Kidney (tissue), 13 donors: ENCODE measurements at regions not wholly inside any gene's neighbourhood (a gene's known extent, or its start where the extent isn't known, plus 50 kb on each side); places are given as distances from the start of the nearest gene placed in this dataset.

ENCODE experiments used
- DNase-seq, 5 donors: peaks; one replicate each; pipeline ENCODE4 v3.0.0-alpha.2; 2013 to 2020
- FAIRE-seq: peaks from 2 replicates; lab custom pipeline; 2012; peaks lifted over from hg19 to GRCh38; lab: Jason Lieb, UNC
- H3K27ac ChIP-seq, 2 donors: one replicate each; pipeline ENCODE4 v1.7.0; 2013; ENCODE audit warnings: low read depth in 2 of 2, low read length in 2 of 2, inconsistent platforms in 1 of 2
- H3K27me3 ChIP-seq: one replicate; pipeline ENCODE4 v1.7.1; 2013; ENCODE audit warnings: low read length, inconsistent platforms; ENCODE audit not compliant: control insufficient read depth, insufficient read depth
- H3K36me3 ChIP-seq, 3 donors: one replicate each; pipeline versions ENCODE4 v1.7.0 to v1.7.1; 2013; ENCODE audit warnings: low read length in 3 of 3, control low read depth in 1 of 3, inconsistent platforms in 1 of 3; ENCODE audit not compliant: insufficient read depth in 3 of 3, control insufficient read depth in 2 of 3
- H3K4me1 ChIP-seq, 3 donors: one replicate each; pipeline versions ENCODE4 v1.7.0 to v1.7.1; 2013; ENCODE audit warnings: low read length in 3 of 3, inconsistent platforms in 1 of 3, low read depth in 1 of 3; ENCODE audit not compliant: control insufficient read depth in 2 of 3, insufficient read depth in 2 of 3
- H3K4me3 ChIP-seq, 3 donors: one replicate each; pipeline versions ENCODE4 v1.7.0 to v1.8.1; 2013; ENCODE audit warnings: low read length in 3 of 3, control low read depth in 1 of 3, inconsistent platforms in 1 of 3
- H3K9ac ChIP-seq, 3 donors: one replicate each; pipeline versions ENCODE4 v1.7.0 to v1.7.1; 2013; ENCODE audit warnings: low read length in 3 of 3, control low read depth in 1 of 3, inconsistent platforms in 1 of 3
- H3K9me3 ChIP-seq, 3 donors: one replicate each; pipeline versions ENCODE4 v1.7.0 to v1.7.1; 2013; ENCODE audit warnings: low read length in 3 of 3, control low read depth in 1 of 3, inconsistent platforms in 1 of 3; ENCODE audit not compliant: control insufficient read depth in 2 of 3, insufficient read depth in 1 of 3
- CTCF ChIP-seq: IDR thresholded peaks from 3 replicates; pipeline ENCODE4 v1.5.1; 2012; ENCODE audit warnings: mild to moderate bottlenecking, moderate library complexity, borderline replicate concordance; ENCODE audit not compliant: insufficient read depth; ENCODE audit errors: extremely low read depth
- intact Hi-C: fragments of 100-400 bp; cut with DNase I; formaldehyde crosslinking; loops from one replicate; pipeline ENCODE4 v1.11.1; 2022
- donor health status: control.
- donor health status: control.
- donor health status: control.
- donor health status: control.
- donor health status: control.
- donor health status: DM: yes; HTN: yes; CAD: no.
- donor health status: Normal renal cell carcinoma (clear cell type).

GRCh38 chr4:133802359-133803140 lies 399.0 kb downstream of the PABPC4L start:
- no peaks in the 10 kb centered on the region for H3K36me3 ChIP-seq
- intact Hi-C loops, result no loop called here
- FAIRE-seq, result peak; percentile 23
- TF ChIP-seq CTCF, result no peak
- H3K9ac ChIP-seq, result no peak overlapping the region
- no peak overlapping the region for H3K4me3 ChIP-seq
- no peak for DNase-seq
- no peaks in the 10 kb centered on the region for H3K9me3 ChIP-seq
- no peak overlapping the region for H3K27ac ChIP-seq
- no peaks in the 10 kb centered on the region for H3K4me1 ChIP-seq
- no peaks in the 10 kb centered on the region for H3K27me3 ChIP-seq

- no peak for TF ChIP-seq CTCF
- H3K27ac ChIP-seq, result no peak overlapping the region
- no peaks in the 10 kb centered on the region for H3K4me1 ChIP-seq
- H3K9me3 ChIP-seq, result no peaks in the 10 kb centered on the region
- no peak overlapping the region for H3K4me3 ChIP-seq
- DNase-seq (no peak), FAIRE-seq (no peak)
- H3K27me3 ChIP-seq, result no peaks in the 10 kb centered on the region
- H3K36me3 ChIP-seq, result no peaks in the 10 kb centered on the region
- intact Hi-C loops, result no loop called here
- H3K9ac ChIP-seq, result no peak overlapping the region
These were observed 399.7 kb downstream of the PABPC4L start for GRCh38 chr4:133801883-133802282.

GRCh38 chr4:133800966-133801365 lies 400.6 kb downstream of the PABPC4L start:
- Histone ChIP-seq H3K27ac (no peak overlapping the region), H3K9me3 (no peaks in the 10 kb centered on the region), H3K36me3 (no peaks in the 10 kb centered on the region), H3K4me1 (no peaks in the 10 kb centered on the region), H3K9ac (no peak overlapping the region), H3K27me3 (no peaks in the 10 kb centered on the region), H3K4me3 (no peak overlapping the region)
- TF ChIP-seq CTCF, result no peak
- intact Hi-C loops, result no loop called here
- FAIRE-seq (no peak), DNase-seq (no peak)
